NCI-H1417 (cell line): ENCODE measurements at regions not wholly inside any gene's neighbourhood (a gene's known extent, or its start where the extent isn't known, plus 50 kb on each side); places are given as distances from the start of the nearest gene placed in this dataset.

Experiments used
- DNase-seq, 3 experiments: peaks; one replicate each; lab custom pipeline; 2025; lab: John Stamatoyannopoulos, UW

GRCh38 chr12:93243689-93244513 is 133.8 kb upstream of the NUDT4 start:
- DNase-seq, result no peak

DNA sequence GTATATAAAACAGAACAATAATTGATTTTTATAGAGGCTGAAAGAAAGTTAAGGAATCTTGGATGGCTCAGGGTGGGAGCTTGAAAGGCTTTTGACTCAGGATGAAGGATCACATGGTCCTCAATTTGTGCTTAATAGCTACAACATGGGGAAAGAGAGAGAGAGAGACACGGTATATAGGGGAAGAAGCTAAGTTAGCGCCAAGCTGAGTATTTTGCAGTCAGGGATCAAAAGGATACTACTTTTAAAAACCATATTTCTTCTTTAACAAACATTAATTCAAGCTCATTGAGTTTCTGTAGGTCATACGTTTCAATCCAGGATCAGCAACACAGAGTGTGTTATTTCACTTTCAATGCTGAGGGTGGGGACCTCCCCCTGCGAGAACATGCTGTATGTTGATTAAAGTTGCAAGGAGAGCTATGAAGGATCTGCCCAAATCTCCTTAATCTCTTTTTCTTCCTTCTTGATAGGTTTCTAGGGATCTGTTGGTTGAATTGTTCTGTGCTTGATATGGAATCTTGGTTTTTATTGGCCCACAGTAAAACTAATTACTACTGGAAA is 133.1 kb upstream of the NUDT4 start:
- no peak for DNase-seq

- no peak for DNase-seq
These were observed 132.2 kb upstream of the NUDT4 start for GRCh38 chr12:93245543-93245942.

GRCh38 chr12:93247313-93247991 is 130.3 kb upstream of the NUDT4 start:
- no peak for DNase-seq

DNA sequence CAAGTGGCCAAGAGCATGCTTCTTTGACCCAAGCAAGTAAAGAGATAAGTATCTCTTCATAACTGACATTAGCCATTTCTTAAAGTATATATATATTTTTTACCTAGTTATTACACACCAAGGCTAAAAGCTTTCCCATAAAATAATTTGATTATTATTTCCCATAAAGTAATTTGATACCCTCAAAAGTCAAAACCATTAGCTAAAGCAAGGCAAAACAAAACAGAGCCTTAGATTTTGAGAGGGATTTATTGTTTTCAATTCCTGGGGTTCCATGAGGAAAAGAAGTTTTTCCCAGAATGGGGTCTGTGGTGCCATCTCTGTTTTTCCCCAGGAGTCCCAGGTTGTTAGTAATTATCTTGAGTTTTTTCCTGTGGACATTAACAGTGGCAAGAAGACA is 125.5 kb upstream of the NUDT4 start:
- DNase-seq, result no peak

GRCh38 chr12:93254911-93255310 is 122.8 kb upstream of the NUDT4 start:
- DNase-seq, result no peak

DNA sequence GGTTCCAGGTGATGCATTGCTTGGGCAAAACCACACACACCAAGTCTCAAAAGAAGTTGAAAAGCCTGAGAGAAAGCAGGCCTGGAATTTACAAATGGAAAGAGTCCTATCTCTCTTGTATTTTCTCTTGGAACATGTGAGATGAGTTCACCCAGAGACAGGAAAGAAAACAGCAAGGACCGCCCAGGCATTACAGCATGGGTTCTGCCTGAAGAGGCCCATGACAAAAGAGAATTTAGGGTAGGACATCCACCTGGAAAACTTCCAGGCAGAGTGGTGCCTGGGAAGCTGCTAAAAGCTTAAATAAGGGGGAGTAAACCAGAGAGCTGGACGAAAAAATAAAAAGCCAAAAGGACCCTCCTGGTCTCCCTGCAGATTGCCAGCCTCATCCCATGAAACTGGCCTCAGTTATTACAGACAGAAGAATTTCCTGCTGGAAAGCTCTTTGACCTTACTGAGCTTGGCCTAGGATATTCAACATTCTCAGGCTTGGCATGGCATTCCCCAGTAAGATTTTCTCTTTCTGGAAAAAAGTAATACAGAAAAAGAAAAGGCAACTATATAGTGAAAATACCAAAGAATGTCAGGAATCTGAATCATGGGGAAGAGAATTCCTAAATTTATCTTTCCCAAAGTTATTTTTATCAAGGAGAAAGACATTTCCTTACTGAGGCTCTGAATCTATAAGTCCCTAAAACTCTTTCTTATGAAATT is 121.3 kb upstream of the NUDT4 start:
- no peak for DNase-seq

DNA sequence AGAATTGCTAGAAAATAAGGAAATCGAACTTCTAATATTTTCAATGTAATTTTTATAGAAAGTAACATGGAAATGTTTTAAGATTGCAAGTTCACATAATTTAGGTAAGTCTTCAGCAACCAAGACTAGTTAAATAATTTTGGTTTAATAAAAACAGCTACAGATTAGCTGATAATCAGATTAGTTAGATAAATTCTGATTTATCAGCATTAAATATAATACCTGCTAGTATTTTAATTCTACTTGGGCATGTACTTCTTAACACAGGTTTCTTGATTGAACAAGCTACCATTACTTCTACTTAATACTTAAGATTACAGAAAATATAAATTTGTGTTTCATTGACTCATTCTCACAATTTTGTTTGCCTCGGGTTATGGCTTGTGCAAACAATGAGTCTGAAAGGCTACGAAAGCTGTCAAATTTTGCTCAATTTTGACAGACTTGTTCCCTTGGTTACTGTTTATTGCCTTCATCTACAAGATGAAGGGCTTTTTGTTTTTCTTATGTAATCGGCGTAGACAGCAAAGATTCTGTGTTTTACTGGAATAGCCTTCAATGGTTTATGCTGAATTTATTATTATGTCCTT is 116.1 kb upstream of the NUDT4 start:
- no peak for DNase-seq

- no peak for DNase-seq
These were observed 104.7 kb upstream of the NUDT4 start for GRCh38 chr12:93272997-93273396.

- no peak for DNase-seq
These were observed 103.7 kb upstream of the NUDT4 start for GRCh38 chr12:93273834-93274564.

- DNase-seq, result no peak
These were observed 102.8 kb upstream of the NUDT4 start for GRCh38 chr12:93274937-93275336.

GRCh38 chr12:93275589-93275988 is 102.1 kb upstream of the NUDT4 start:
- no peak for DNase-seq

DNA sequence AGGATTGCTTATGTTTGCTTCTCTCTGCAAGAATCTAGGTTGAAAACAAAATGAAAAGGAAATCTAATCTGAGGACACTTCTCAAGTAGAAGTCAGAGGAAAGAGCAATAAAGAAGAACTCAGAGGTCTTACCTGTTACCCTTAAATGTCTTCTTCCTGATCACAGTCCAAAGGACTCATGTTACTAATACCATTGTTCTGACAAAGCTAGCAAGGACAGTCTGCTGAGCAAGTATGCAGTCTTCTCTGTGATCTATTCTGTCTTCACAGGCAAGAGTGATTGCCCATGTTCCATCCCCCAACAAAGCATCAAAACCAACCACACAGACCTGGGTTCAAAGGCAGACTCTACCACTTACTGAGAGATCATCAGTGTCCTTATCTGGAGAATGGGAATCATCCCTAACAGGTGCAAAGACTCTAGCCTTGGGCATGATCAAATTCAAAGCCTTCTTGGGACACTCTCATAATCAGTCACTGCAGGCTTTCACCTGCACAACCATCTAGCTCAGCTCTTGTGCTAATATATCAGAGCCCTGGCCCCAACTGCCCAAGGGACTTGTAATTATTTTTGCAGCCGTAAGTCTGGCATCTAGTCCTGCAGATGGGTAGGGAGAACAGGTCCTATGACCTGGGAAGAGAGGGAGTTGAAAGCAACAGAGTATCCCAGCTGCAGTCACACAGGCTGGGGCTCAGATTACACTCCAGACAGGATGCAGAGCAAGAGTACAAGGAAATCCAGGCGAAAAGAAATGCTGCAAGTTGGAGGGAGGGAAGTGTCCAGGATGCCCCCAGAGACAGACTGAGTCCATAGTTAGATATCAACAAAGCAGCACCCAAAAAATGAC is 97.9 kb upstream of the NUDT4 start:
- DNase-seq, result peak in 1 of 3 experiments; percentile 8

DNA sequence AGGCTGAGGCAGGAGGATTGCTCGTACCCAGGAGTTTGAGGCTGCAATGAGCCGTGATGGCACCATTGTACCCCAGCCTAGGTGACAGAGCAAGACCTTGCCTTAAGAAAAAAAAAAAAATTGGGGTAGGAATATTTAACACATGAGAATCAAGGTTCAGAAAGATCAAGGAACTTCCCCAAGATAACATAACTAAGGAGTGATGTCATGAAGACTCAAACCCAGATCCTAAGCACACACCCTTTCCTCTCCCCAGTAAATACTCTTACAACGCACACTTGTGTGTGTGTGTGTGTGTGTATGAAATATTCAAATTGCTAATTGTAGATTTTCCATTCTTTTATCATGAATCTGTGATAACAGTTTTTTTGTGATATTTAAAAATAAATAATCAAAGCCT is 90.6 kb upstream of the NUDT4 start:
- no peak for DNase-seq

- DNase-seq, result no peak
These were observed 89.1 kb upstream of the NUDT4 start for GRCh38 chr12:93288626-93289025.

DNA sequence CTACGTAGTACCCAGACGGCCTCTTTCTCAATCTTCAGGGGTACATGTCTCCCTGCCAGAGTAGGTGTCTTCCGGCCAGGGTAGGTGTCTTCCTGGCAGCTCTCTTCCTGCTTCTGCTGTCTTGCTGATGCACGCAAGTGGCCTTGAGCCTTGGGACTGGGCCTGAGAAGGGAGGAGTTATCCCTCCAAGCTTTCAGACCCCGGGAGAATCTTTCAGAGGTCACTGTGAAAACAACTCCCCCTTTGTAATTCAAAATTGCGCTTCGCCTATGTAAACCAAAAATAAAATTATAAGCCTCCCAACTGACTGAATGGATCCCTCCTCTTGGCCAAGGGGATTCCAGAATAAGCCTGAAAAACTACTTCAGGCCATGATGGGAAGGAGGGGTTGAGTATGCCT is 87.3 kb upstream of the NUDT4 start:
- DNase-seq, result no peak

DNA sequence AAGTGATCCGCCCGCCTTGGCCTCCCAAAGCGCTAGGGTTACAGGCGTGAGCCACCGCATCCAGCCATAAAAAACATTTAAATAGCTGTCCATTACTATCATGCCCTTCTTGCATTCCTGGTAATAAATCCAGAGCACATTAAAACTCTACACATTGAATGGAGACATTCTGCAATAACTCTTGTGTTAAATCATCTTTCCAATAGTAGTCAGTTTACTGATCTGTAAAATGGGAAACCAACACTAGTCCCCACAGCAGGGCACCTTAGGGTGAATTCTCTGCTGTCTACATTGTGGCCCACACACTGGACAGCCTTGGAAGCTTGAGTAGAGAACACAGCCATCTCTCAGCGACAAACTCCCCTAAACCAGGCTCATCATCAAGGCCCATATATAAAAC is 85.5 kb upstream of the NUDT4 start:
- no peak for DNase-seq

- DNase-seq, result no peak
These were observed 84.8 kb upstream of the NUDT4 start for GRCh38 chr12:93292731-93293566.

- DNase-seq, result no peak
These were observed 80.7 kb upstream of the NUDT4 start for GRCh38 chr12:93297032-93297431.

DNA sequence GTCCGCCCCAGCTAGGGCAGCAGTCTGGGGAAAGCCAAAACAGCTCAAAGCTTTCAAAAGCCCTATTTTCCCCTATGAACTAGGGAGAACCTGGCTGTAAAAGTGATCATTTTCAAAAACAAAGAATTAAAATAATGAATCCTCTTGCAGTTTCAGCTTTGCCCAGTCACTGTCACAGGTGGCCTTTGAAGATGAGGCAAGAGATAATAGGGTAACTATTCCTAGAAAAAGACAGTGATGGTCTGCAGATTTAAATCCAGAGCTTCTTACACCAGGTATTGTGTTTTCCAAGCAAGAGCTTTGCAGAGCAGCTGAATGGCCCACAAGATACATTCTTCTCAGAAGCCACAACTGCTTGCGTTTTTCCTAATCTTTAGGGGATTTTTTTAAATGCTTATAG is 80.2 kb upstream of the NUDT4 start:
- DNase-seq, result no peak
